PC-3 (cell line): ENCODE measurements at regions not wholly inside any gene's neighbourhood (a gene's known extent, or its start where the extent isn't known, plus 50 kb on each side); places are given as distances from the start of the nearest gene placed in this dataset.

ENCODE experiments used
- ATAC-seq: fragments of 200-7000 bp; cut with Tn5 transposase; 2 replicates; pipeline ENCODE4 v1.9.1; 2020; ENCODE audit warnings: mild to moderate bottlenecking, moderate library complexity
- BruUV-seq: library from RNA; stranded (reverse); fragments of 400-500 nt; replicated peaks from 2 replicates; lab custom pipeline; 2021; lab: Mats Ljungman, UMichigan
- CTCF ChIA-PET: fragments of 300-600 bp; sonication (Branson Sonifier 250); formaldehyde crosslinking; loops from one replicate; lab custom pipeline; 2022; ENCODE audit warnings: antibody characterized with exemption; lab: Charles Lee
- POLR2A ChIA-PET: fragments of 300-600 bp; sonication (Branson Sonifier 250); formaldehyde crosslinking; loops from one replicate; lab custom pipeline; 2022; ENCODE audit warnings: antibody characterized with exemption; ENCODE audit not compliant: unreplicated experiment; lab: Charles Lee
- DNase-seq: peaks from one replicate; pipeline ENCODE4 v3.0.0-alpha.2; 2015
- H2AFZ ChIP-seq: fragments of 300-600 bp; sonication (generic); 2 replicates; pipeline ENCODE4 v1.6.0; 2016; ENCODE audit warnings: antibody characterized with exemption, low read length
- H3F3A ChIP-seq: fragments of 300-600 bp; sonication (generic); one replicate; pipeline ENCODE4 v1.6.0; 2017; ENCODE audit warnings: antibody characterized with exemption, low read length, control low read depth, mild to moderate bottlenecking; ENCODE audit not compliant: unreplicated experiment
- H3K27ac ChIP-seq: fragments of 300-600 bp; sonication (generic); 2 replicates; pipeline ENCODE4 v1.5.1; 2016; ENCODE audit warnings: mild to moderate bottlenecking, low read length
- H3K27me3 ChIP-seq: fragments of 300-600 bp; sonication (generic); 2 replicates; pipeline ENCODE4 v1.6.1; 2016; ENCODE audit warnings: low read length, mixed read lengths
- H3K36me3 ChIP-seq: fragments of 300-600 bp; sonication (generic); 2 replicates; pipeline ENCODE4 v1.6.1; 2016; ENCODE audit warnings: low read depth, mixed run types, low read length, mixed read lengths
- H3K4me1 ChIP-seq: fragments of 300-600 bp; sonication (generic); 2 replicates; pipeline ENCODE4 v1.5.1; 2016; ENCODE audit warnings: low read length; ENCODE audit not compliant: insufficient read depth
- H3K4me2 ChIP-seq: fragments of 300-600 bp; sonication (generic); 2 replicates; pipeline ENCODE4 v1.6.0; 2016; ENCODE audit warnings: low read length
- H3K4me3 ChIP-seq: fragments of 300-600 bp; sonication (generic); 2 replicates; pipeline ENCODE4 v1.5.1; 2016; ENCODE audit warnings: mild to moderate bottlenecking, low read length, mixed read lengths
- H3K79me2 ChIP-seq: fragments of 300-600 bp; sonication (generic); 2 replicates; pipeline ENCODE4 v1.6.1; 2017; ENCODE audit warnings: low read length, mixed read lengths
- H3K9ac ChIP-seq: fragments of 300-600 bp; sonication (generic); 2 replicates; pipeline ENCODE4 v1.6.0; 2016; ENCODE audit warnings: mild to moderate bottlenecking, low read length
- H3K9me2 ChIP-seq: fragments of 300-600 bp; sonication (generic); replicated peaks from 2 replicates; pipeline ENCODE4 v1.6.1; 2016; ENCODE audit warnings: mixed run types, low read length, mixed read lengths
- H3K9me3 ChIP-seq: fragments of 300-600 bp; sonication (generic); 2 replicates; pipeline ENCODE4 v1.6.1; 2016; ENCODE audit warnings: low read length, mixed read lengths
- H4K20me1 ChIP-seq: fragments of 300-600 bp; sonication (generic); 2 replicates; pipeline ENCODE4 v1.6.1; 2016; ENCODE audit warnings: low read length, mixed read lengths
- CTCF ChIP-seq: fragments of 300-600 bp; sonication (generic); conservative IDR thresholded peaks from 2 replicates; pipeline ENCODE4 v1.5.1; 2017; ENCODE audit warnings: antibody characterized with exemption, low read depth, mild to moderate bottlenecking, low read length
- EZH2 ChIP-seq: fragments of 300-600 bp; sonication (generic); IDR thresholded peaks from one replicate; pipeline ENCODE4 v1.6.1; 2017; ENCODE audit warnings: antibody characterized with exemption, mild to moderate bottlenecking, low read length; ENCODE audit not compliant: unreplicated experiment
- EZH2phosphoT487 ChIP-seq: fragments of 300-600 bp; sonication (generic); IDR thresholded peaks from 2 replicates; pipeline ENCODE4 v1.6.1; 2018; ENCODE audit warnings: mild to moderate bottlenecking, antibody characterized with exemption, low read length, borderline replicate concordance
- intact Hi-C: fragments of 100-400 bp; cut with micrococcal nuclease; formaldehyde crosslinking; loops from 2 replicates; pipeline ENCODE4 v1.9.0; 2023

- Histone ChIP-seq H2AFZ (no peak overlapping the region), H4K20me1 (no peaks in the 10 kb centered on the region), H3K4me1 (no peaks in the 10 kb centered on the region), H3F3A (no peaks in the 10 kb centered on the region), H3K27me3 (no peaks in the 10 kb centered on the region), H3K9ac (no peak overlapping the region), H3K4me2 (no peak overlapping the region), H3K4me3 (no peak overlapping the region), H3K36me3 (no peaks in the 10 kb centered on the region), H3K9me3 (no peaks in the 10 kb centered on the region), H3K9me2 (no peaks in the 10 kb centered on the region), H3K27ac (no peak overlapping the region), H3K79me2 (no peaks in the 10 kb centered on the region)
- intact Hi-C loops, result loop anchor here (10.0 kb wide), 1 partner anchor 234 kb away; no protein-coding TSS in a partner anchor
- ChIA-PET CTCF (no interaction called here), POLR2A (no interaction called here)
- BruUV-seq, result no TSS peak
- DNase-seq (peak; percentile 35), ATAC-seq (no peak)
- TF ChIP-seq EZH2phosphoT487 (no peak), CTCF (no peak), EZH2 (no peak)
Observed at GRCh38 chrX:10381193-10381592, 224.4 kb downstream of the CLCN4 start.

- DNase-seq (peak; percentile 75), ATAC-seq (peak; percentile 79)
- ChIA-PET CTCF (no interaction called here), POLR2A (no interaction called here)
- H3F3A ChIP-seq, result no peaks in the 10 kb centered on the region
- H3K79me2 ChIP-seq, result no peaks in the 10 kb centered on the region
- intact Hi-C loops, result loop anchor here (10.0 kb wide), 1 partner anchor 228 kb away; no protein-coding TSS in a partner anchor
- no peaks in the 10 kb centered on the region for H3K36me3 ChIP-seq
- no peaks in the 10 kb centered on the region for H3K27me3 ChIP-seq
- H3K27ac ChIP-seq, result peak overlapping the region; percentile 67
- no peaks in the 10 kb centered on the region for H3K9me3 ChIP-seq
- peaks cover 14% of the 10 kb centered on the region for H3K4me1 ChIP-seq
- H3K9ac ChIP-seq, result no peak overlapping the region
- no TSS peak for BruUV-seq
- H3K4me3 ChIP-seq, result no peak overlapping the region
- no peaks in the 10 kb centered on the region for H3K9me2 ChIP-seq
- peak overlapping the region; percentile 39 for H3K4me2 ChIP-seq
- no peak for TF ChIP-seq CTCF
- H2AFZ ChIP-seq, result no peak overlapping the region
- no peaks in the 10 kb centered on the region for H4K20me1 ChIP-seq
Observed at GRCh38 chrX:10387011-10387410, 230.2 kb downstream of the CLCN4 start.

GRCh38 chrX:10390187-10390586, 230.2 kb downstream of the MID1 start:
- Histone ChIP-seq H3K4me2 (no peak overlapping the region), H3K36me3 (no peaks in the 10 kb centered on the region), H3F3A (no peaks in the 10 kb centered on the region), H4K20me1 (no peaks in the 10 kb centered on the region), H3K9me3 (no peaks in the 10 kb centered on the region), H2AFZ (no peak overlapping the region), H3K79me2 (no peaks in the 10 kb centered on the region), H3K27me3 (no peaks in the 10 kb centered on the region), H3K9ac (no peak overlapping the region), H3K4me1 (peaks cover 20% of the 10 kb centered on the region), H3K9me2 (no peaks in the 10 kb centered on the region), H3K4me3 (no peak overlapping the region), H3K27ac (no peak overlapping the region)
- DNase-seq (no peak), ATAC-seq (no peak)
- TF ChIP-seq CTCF (no peak), EZH2 (no peak), EZH2phosphoT487 (no peak)
- POLR2A ChIA-PET, result no interaction called here
- intact Hi-C loops, result no loop called here
- CTCF ChIA-PET, result no interaction called here
- BruUV-seq, result no TSS peak
